OCI-LY3 (cell line): ENCODE measurements at regions not wholly inside any gene's neighbourhood (a gene's known extent, or its start where the extent isn't known, plus 50 kb on each side); places are given as distances from the start of the nearest gene placed in this dataset.

Experiments used
- CTCF ChIP-seq: fragments of 200-600, 300-600 bp; sonication (generic); IDR thresholded peaks from 2 replicates; pipeline ENCODE4 v1.5.1; 2014; ENCODE audit warnings: antibody characterized with exemption, low read length, low read depth
- EZH2phosphoT487 ChIP-seq: fragments of 200-600 bp; shearing (Covaris generic); IDR thresholded peaks from 2 replicates; pipeline ENCODE4 v1.6.1; 2018; ENCODE audit warnings: antibody characterized with exemption, mixed run types, low read depth

GRCh38 chr2:67065046-67065445, 332.1 kb upstream of the ETAA1 start:
- TF ChIP-seq CTCF (no peak), EZH2phosphoT487 (no peak)
